ENCODE measurements at regions not wholly inside any gene's neighbourhood (a gene's known extent, or its start where the extent isn't known, plus 50 kb on each side); places are given as distances from the start of the nearest gene placed in this dataset.
A peak's percentile ranks its signal among the peaks of the same experiment; 100 is the strongest.

DNA sequence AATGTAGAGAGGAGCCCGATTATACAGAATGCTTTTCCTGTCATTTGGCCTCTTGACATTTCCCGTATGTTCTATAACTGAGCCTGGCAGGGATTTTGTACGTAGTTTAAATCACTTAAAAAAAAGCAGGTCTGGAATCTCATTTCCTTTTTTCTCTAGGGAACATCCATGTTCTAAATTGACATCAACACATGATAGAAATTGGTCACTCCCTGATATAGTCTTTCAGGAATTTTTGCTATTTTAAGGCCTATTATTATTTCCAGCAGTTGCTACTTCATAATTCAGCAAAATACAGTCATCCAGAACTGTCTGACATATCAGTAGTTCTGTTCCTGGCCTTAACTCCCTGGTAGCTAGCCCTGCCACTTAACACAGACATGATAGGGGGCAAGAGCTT is 565.7 kb upstream of the ZEB2 start:
- no peaks in the 10 kb centered on the region for H3K36me3 ChIP-seq (ENCODE audit: control insufficient read depth, insufficient read depth, low read length)
- no peak overlapping the region for H3K4me3 ChIP-seq (ENCODE audit: low read length)
- H3K27me3 ChIP-seq (ENCODE audit: control insufficient read depth, insufficient read depth, low read length): no peaks in the 10 kb centered on the region
- H3K27ac ChIP-seq (ENCODE audit: low read depth, low read length): no peak overlapping the region
- no peaks in the 10 kb centered on the region for H3K4me1 ChIP-seq (ENCODE audit: control insufficient read depth, insufficient read depth, low read length)
- no peak overlapping the region for H3K9ac ChIP-seq (ENCODE audit: low read length)

DNA sequence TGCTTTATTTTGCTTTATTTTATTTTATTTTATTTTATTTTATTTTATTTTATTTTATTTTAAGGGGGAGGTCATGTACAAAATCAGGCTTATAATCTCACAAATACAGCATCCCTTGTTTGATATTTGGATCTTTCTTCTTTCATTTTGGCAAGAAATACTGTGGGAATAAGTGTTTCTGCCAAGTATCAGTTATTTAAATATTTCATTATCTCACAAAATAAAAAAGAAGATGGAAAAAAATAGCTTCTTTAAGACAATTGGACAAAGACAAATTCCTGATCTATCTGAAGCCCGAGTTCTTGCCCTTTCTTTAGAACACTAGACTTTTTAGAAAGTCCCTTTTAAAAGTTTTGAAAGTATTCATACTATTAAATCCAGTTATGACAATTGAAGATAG is 560.5 kb upstream of the ZEB2 start:
- no peaks in the 10 kb centered on the region for H3K36me3 ChIP-seq (ENCODE audit: control insufficient read depth, insufficient read depth, low read length)
- no peaks in the 10 kb centered on the region for H3K27me3 ChIP-seq (ENCODE audit: control insufficient read depth, insufficient read depth, low read length)
- H3K4me3 ChIP-seq (ENCODE audit: low read length): no peak overlapping the region
- no peaks in the 10 kb centered on the region for H3K4me1 ChIP-seq (ENCODE audit: control insufficient read depth, insufficient read depth, low read length)
- no peak overlapping the region for H3K27ac ChIP-seq (ENCODE audit: low read depth, low read length)
- no peak overlapping the region for H3K9ac ChIP-seq (ENCODE audit: low read length)

- no peak overlapping the region for H3K27ac ChIP-seq (ENCODE audit: low read depth, low read length)
- H3K4me1 ChIP-seq (ENCODE audit: control insufficient read depth, insufficient read depth, low read length): no peaks in the 10 kb centered on the region
- H3K36me3 ChIP-seq (ENCODE audit: control insufficient read depth, insufficient read depth, low read length): no peaks in the 10 kb centered on the region
- no peaks in the 10 kb centered on the region for H3K27me3 ChIP-seq (ENCODE audit: control insufficient read depth, insufficient read depth, low read length)
- no peak overlapping the region for H3K9ac ChIP-seq (ENCODE audit: low read length)
- no peak overlapping the region for H3K4me3 ChIP-seq (ENCODE audit: low read length)
Measured at GRCh38 chr2:145079641-145080040, 559.7 kb upstream of the ZEB2 start.

GRCh38 chr2:145078923-145079322 is 559.0 kb upstream of the ZEB2 start:
- no peaks in the 10 kb centered on the region for H3K27me3 ChIP-seq (ENCODE audit: control insufficient read depth, insufficient read depth, low read length)
- H3K4me3 ChIP-seq (ENCODE audit: low read length): no peak overlapping the region
- no peaks in the 10 kb centered on the region for H3K36me3 ChIP-seq (ENCODE audit: control insufficient read depth, insufficient read depth, low read length)
- no peaks in the 10 kb centered on the region for H3K4me1 ChIP-seq (ENCODE audit: control insufficient read depth, insufficient read depth, low read length)
- no peak overlapping the region for H3K27ac ChIP-seq (ENCODE audit: low read depth, low read length)
- no peak overlapping the region for H3K9ac ChIP-seq (ENCODE audit: low read length)

DNA sequence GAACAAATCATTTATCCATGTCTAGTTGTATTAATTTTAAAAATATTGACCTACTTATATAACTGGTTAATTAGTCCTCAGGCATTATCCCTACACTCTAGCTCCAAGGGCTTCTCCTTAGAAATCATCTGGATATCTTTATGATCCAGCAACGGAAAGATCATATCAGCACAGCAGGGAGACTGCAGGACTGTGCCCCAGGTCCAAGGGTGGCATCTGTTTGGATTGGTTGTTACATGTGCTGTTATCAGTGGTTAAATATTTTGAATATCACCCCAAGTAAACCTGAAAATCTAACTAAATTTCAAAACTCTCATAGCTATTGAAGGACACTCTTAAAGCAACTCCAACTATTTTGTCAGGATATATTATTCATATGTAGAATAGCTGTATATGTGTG is 556.2 kb upstream of the ZEB2 start:
- Histone ChIP-seq H3K9ac (ENCODE audit: low read length) (no peak overlapping the region), H3K36me3 (ENCODE audit: control insufficient read depth, insufficient read depth, low read length) (no peaks in the 10 kb centered on the region), H3K27ac (ENCODE audit: low read depth, low read length) (no peak overlapping the region), H3K27me3 (ENCODE audit: control insufficient read depth, insufficient read depth, low read length) (no peaks in the 10 kb centered on the region), H3K4me3 (ENCODE audit: low read length) (no peak overlapping the region), H3K4me1 (ENCODE audit: control insufficient read depth, insufficient read depth, low read length) (no peaks in the 10 kb centered on the region)

- Histone ChIP-seq H3K9ac (ENCODE audit: low read length) (no peak overlapping the region), H3K27ac (ENCODE audit: low read depth, low read length) (no peak overlapping the region), H3K4me1 (ENCODE audit: control insufficient read depth, insufficient read depth, low read length) (no peaks in the 10 kb centered on the region), H3K27me3 (ENCODE audit: control insufficient read depth, insufficient read depth, low read length) (no peaks in the 10 kb centered on the region), H3K4me3 (ENCODE audit: low read length) (no peak overlapping the region), H3K36me3 (ENCODE audit: control insufficient read depth, insufficient read depth, low read length) (no peaks in the 10 kb centered on the region)
Measured at GRCh38 chr2:145075454-145076062, 555.6 kb upstream of the ZEB2 start.

DNA sequence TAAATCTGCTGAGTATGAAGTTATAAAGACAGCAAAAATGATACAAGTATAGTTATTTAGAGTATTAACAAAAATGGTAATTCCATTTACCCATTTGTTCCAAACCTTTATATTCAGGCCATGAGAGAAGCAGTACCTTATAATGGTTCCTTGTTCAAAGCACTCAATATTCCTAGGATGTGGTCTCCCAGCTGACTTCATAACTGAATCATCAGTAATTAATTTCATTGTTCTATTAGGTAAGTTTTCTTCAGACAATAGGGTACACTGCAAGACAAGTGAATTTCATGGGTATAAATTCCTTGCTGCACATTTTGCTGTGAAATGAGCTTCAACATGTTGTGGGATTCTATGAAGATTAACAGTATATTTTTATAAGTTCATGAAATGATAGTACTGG is 550.8 kb upstream of the ZEB2 start:
- H3K4me3 ChIP-seq (ENCODE audit: low read length): no peak overlapping the region
- H3K36me3 ChIP-seq (ENCODE audit: control insufficient read depth, insufficient read depth, low read length): no peaks in the 10 kb centered on the region

GRCh38 chr2:145068509-145068908 is 548.6 kb upstream of the ZEB2 start:
- Histone ChIP-seq H3K27ac (ENCODE audit: low read depth, low read length) (no peak overlapping the region), H3K27me3 (ENCODE audit: control insufficient read depth, insufficient read depth, low read length) (no peaks in the 10 kb centered on the region), H3K9ac (ENCODE audit: low read length) (no peak overlapping the region), H3K4me1 (ENCODE audit: control insufficient read depth, insufficient read depth, low read length) (peaks cover 2% of the 10 kb centered on the region), H3K36me3 (ENCODE audit: control insufficient read depth, insufficient read depth, low read length) (no peaks in the 10 kb centered on the region), H3K4me3 (ENCODE audit: low read length) (no peak overlapping the region)

More for the DNA sequence above, 550.8 kb upstream of the ZEB2 start:
- Histone ChIP-seq H3K9ac (ENCODE audit: low read length) (no peak overlapping the region), H3K27ac (ENCODE audit: low read depth, low read length) (no peak overlapping the region), H3K4me1 (ENCODE audit: control insufficient read depth, insufficient read depth, low read length) (peaks cover 2% of the 10 kb centered on the region), H3K27me3 (ENCODE audit: control insufficient read depth, insufficient read depth, low read length) (no peaks in the 10 kb centered on the region)

DNA sequence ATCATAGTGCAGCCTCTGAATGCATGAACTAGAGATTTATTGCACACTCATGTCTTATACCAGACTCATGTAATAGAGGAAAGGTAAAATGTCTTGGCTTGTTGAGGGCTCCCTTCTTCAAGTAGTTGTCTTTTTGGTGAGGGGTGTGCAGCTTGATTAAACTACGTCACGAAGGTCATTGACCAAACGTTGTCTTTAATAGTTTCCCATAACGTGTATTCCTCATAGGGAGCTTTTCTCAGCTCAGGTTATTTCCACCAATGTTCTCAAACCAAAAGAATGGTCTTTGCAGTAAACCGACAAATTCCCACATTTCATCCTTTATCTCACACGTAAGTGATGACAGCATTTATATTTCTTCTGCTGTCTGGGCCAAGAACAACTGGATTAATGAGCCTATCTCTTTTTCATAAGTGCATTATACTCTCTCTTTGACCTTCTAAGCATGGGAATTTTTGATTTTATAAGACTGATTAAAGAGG is 547.7 kb upstream of the ZEB2 start:
- Histone ChIP-seq H3K9ac (ENCODE audit: low read length) (no peak overlapping the region), H3K27me3 (ENCODE audit: control insufficient read depth, insufficient read depth, low read length) (no peaks in the 10 kb centered on the region), H3K36me3 (ENCODE audit: control insufficient read depth, insufficient read depth, low read length) (no peaks in the 10 kb centered on the region), H3K4me1 (ENCODE audit: control insufficient read depth, insufficient read depth, low read length) (peaks cover 2% of the 10 kb centered on the region), H3K4me3 (ENCODE audit: low read length) (no peak overlapping the region), H3K27ac (ENCODE audit: low read depth, low read length) (no peak overlapping the region)

DNA sequence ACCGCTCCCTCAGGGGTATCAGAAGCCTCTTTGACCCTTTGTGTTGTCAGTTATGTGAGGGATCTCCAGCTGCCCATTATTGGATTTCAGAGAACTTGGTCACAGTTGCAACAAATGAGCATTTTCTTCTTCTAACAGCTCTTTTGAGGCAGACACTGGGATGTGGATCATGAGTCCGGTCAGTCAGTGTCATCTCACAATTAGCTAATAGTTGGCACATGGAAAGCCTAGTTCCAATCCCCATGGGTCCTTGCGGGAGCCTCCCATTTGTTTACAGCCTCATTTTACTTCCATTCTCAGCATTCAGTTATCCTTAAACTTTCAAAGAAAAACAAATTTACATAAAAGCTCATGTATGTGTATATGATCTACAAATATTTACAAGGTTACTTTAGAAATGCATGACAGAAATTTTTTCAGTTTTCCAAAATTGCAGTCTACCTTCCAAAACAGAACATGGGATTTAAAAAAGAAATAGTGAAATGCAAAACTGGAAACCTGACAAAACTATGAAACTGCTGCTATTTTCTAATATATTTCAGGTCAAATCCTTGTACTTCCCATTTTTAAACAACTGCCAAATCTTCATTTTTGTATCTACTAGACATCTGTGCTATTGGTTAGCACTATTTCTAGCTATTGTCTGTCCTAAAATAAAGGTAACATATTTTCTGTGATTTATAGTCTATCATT is 547.1 kb upstream of the ZEB2 start:
- Histone ChIP-seq H3K9ac (ENCODE audit: low read length) (no peak overlapping the region), H3K27ac (ENCODE audit: low read depth, low read length) (peak overlapping the region; percentile 40), H3K27me3 (ENCODE audit: control insufficient read depth, insufficient read depth, low read length) (no peaks in the 10 kb centered on the region), H3K4me1 (ENCODE audit: control insufficient read depth, insufficient read depth, low read length) (peaks cover 2% of the 10 kb centered on the region), H3K4me3 (ENCODE audit: low read length) (no peak overlapping the region), H3K36me3 (ENCODE audit: control insufficient read depth, insufficient read depth, low read length) (no peaks in the 10 kb centered on the region)

DNA sequence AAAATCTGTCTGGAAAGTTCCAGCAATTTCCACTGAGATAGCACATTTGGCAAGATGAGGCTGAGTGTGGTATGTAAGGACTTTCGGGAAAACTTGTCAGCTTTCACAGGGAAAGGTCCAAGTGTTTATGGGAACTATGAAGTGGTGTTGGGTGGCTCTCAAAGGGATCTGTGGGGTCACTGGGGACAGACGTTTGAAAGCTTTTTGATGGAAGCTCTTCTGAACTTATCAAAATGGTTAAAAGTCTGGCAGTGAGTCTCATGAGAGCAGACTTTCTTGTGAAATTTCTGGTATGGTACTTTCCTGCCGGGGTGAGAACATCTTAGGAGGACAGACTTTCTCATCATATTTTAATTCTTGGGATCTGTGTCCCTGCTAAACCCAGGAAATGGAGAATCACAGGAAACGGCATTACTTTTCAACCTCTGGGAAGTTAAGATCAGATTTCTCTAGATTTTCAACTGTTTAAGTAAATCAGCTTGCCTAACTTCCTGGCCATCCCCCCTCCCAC is 546.3 kb upstream of the ZEB2 start:
- Histone ChIP-seq H3K36me3 (ENCODE audit: control insufficient read depth, insufficient read depth, low read length) (no peaks in the 10 kb centered on the region), H3K4me1 (ENCODE audit: control insufficient read depth, insufficient read depth, low read length) (peaks cover 2% of the 10 kb centered on the region), H3K27ac (ENCODE audit: low read depth, low read length) (no peak overlapping the region), H3K4me3 (ENCODE audit: low read length) (no peak overlapping the region), H3K27me3 (ENCODE audit: control insufficient read depth, insufficient read depth, low read length) (no peaks in the 10 kb centered on the region), H3K9ac (ENCODE audit: low read length) (no peak overlapping the region)

DNA sequence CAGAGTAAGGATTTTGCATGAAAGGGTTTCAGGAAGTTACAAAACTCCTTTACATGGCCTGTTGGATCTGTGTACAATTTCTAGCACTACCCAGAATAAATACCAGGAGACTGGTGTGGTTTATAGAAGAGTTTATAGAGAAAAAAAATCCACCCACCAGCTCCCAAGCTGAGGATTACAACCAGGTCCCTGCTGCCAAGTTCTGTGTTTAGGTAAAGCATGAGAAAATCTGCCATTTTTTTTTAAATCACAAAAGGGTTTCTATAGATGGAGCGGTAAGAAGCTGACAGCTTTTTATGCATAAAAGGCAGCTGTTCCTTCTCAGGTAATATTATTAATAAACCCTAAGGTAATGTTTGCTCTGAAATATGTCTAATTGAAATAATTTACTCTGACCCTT is 545.4 kb upstream of the ZEB2 start:
- Histone ChIP-seq H3K9ac (ENCODE audit: low read length) (no peak overlapping the region), H3K4me1 (ENCODE audit: control insufficient read depth, insufficient read depth, low read length) (peaks cover 2% of the 10 kb centered on the region), H3K27me3 (ENCODE audit: control insufficient read depth, insufficient read depth, low read length) (no peaks in the 10 kb centered on the region), H3K27ac (ENCODE audit: low read depth, low read length) (no peak overlapping the region), H3K36me3 (ENCODE audit: control insufficient read depth, insufficient read depth, low read length) (no peaks in the 10 kb centered on the region), H3K4me3 (ENCODE audit: low read length) (no peak overlapping the region)

DNA sequence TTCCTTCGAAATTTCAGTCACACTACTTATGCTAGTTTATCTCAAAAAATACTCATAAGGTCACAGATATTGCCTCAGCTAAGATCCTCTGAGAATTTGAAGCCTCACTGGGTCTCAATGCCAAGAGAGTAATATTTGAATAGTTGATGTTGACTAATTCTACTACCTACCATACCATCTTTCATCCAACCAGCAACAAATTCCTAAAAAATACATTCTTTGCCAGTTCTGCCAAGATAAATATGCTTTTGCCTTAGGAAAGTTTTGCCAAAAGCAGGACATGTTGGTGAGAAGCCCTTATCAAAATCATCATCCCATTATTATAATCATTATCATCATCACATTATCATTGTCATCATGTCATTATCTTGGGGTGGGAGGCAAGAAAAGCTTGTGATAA is 544.6 kb upstream of the ZEB2 start:
- Histone ChIP-seq H3K4me3 (ENCODE audit: low read length) (no peak overlapping the region), H3K4me1 (ENCODE audit: control insufficient read depth, insufficient read depth, low read length) (peaks cover 2% of the 10 kb centered on the region), H3K9ac (ENCODE audit: low read length) (no peak overlapping the region), H3K36me3 (ENCODE audit: control insufficient read depth, insufficient read depth, low read length) (no peaks in the 10 kb centered on the region), H3K27ac (ENCODE audit: low read depth, low read length) (no peak overlapping the region), H3K27me3 (ENCODE audit: control insufficient read depth, insufficient read depth, low read length) (no peaks in the 10 kb centered on the region)

Measured in rectal smooth muscle tissue (tissue), 1 donor.